ENCODE measurements at regions not wholly inside any gene's neighbourhood (a gene's known extent, or its start where the extent isn't known, plus 50 kb on each side); places are given as distances from the start of the nearest gene placed in this dataset.

- TF ChIP-seq CTCF (conservative IDR thresholded peaks at IDR 0.05; ENCODE audit: low read depth, low read length) (no peak), MAFK (IDR thresholded peaks at IDR 0.05; ENCODE audit: low read depth, low read length) (no peak), POLR2A (IDR thresholded peaks at IDR 0.05; ENCODE audit: low read depth, low read length) (no peak), CHD1 (IDR thresholded peaks at IDR 0.05; ENCODE audit: low read depth, low read length) (no peak), RFX5 (IDR thresholded peaks at IDR 0.05; ENCODE audit: low read depth, low read length) (no peak), USF2 (IDR thresholded peaks at IDR 0.05; ENCODE audit: low read depth, low read length) (no peak)
Observed at GRCh38 chr12:83807871-83808270, 1104.7 kb downstream of the SLC6A15 start.

Data from IMR-90 (cell line).